Cerebellar cortex (tissue), 1 donor: ENCODE measurements at regions not wholly inside any gene's neighbourhood (a gene's known extent, or its start where the extent isn't known, plus 50 kb on each side); places are given as distances from the start of the nearest gene placed in this dataset.
"Not testable (repeated sequence)": the region's sequence is repeated elsewhere in the genome, so short reads cannot be mapped to it uniquely, and the experiment has no call there.

Source experiments
- DNase-seq: peaks from one replicate; pipeline ENCODE4 v3.0.0-alpha.2; 2015; ENCODE audit warnings: low spot score

- DNase-seq, result no peak
These were observed 248.1 kb downstream of the CD109 start for GRCh38 chr6:73943930-73944652.

GRCh38 chr6:73943411-73943810, 247.4 kb downstream of the CD109 start:
- no peak for DNase-seq

- DNase-seq, result no peak
These were observed 246.7 kb downstream of the CD109 start for GRCh38 chr6:73942592-73943186.

GRCh38 chr6:73941892-73942291, 245.9 kb downstream of the CD109 start:
- DNase-seq, result no peak

- DNase-seq, result no peak
These were observed 241.8 kb downstream of the CD109 start for GRCh38 chr6:73937805-73938204.

- no peak for DNase-seq
These were observed 236.9 kb downstream of the CD109 start for GRCh38 chr6:73932866-73933265.

- no peak for DNase-seq
These were observed 233.4 kb downstream of the CD109 start for GRCh38 chr6:73929405-73929804.

GRCh38 chr6:73927421-73927820, 231.4 kb downstream of the CD109 start:
- no peak for DNase-seq

GRCh38 chr6:73925703-73926102, 229.7 kb downstream of the CD109 start:
- not testable (repeated sequence) for DNase-seq

- no peak for DNase-seq
These were observed 228.0 kb downstream of the CD109 start for GRCh38 chr6:73923905-73924485.

- DNase-seq, result no peak
These were observed 207.2 kb downstream of the CD109 start for GRCh38 chr6:73903155-73903554.

- DNase-seq, result no peak
These were observed 206.0 kb downstream of the CD109 start for GRCh38 chr6:73901986-73902385.

- DNase-seq, result no peak
These were observed 205.3 kb downstream of the CD109 start for GRCh38 chr6:73901311-73901710.

- no peak for DNase-seq
These were observed 202.6 kb downstream of the CD109 start for GRCh38 chr6:73898599-73898998.

- no peak for DNase-seq
These were observed 197.7 kb downstream of the CD109 start for GRCh38 chr6:73893696-73894095.

GRCh38 chr6:73888050-73888449, 192.0 kb downstream of the CD109 start:
- DNase-seq, result no peak

- no peak for DNase-seq
These were observed 189.4 kb downstream of the CD109 start for GRCh38 chr6:73885393-73885792.

- no peak for DNase-seq
These were observed 188.5 kb downstream of the CD109 start for GRCh38 chr6:73884540-73884939.

- no peak for DNase-seq
These were observed 183.7 kb downstream of the CD109 start for GRCh38 chr6:73879501-73880293.

GRCh38 chr6:73878403-73878802, 182.4 kb downstream of the CD109 start:
- no peak for DNase-seq
